NCI-H526 (cell line): ENCODE measurements at regions not wholly inside any gene's neighbourhood (a gene's known extent, or its start where the extent isn't known, plus 50 kb on each side); places are given as distances from the start of the nearest gene placed in this dataset.
"Not testable (repeated sequence)": the region's sequence is repeated elsewhere in the genome, so short reads cannot be mapped to it uniquely, and the experiment has no call there.

Experiments used
- DNase-seq, 2 experiments: peaks; one replicate each; lab custom pipeline; 2025; lab: John Stamatoyannopoulos, UW

DNA sequence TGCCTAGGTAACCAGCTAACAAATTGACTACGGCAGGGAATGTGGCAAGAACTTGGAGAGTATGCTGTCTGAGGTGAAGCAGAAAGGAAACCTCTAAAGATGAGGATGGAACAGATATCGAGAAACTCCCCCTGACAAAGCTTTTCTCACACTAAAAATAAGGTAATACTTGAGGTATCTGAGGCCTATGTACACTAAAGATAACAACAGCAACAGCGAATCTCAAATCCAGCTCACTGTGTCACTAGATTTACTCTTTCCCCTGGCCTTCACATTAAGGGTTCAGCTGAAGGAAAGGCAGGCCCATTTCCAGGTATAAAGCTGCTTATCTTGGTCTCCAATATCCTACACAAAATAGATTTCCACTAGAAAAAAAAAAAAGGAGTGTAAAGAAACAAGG is 518.0 kb downstream of the KCNT2 start:
- DNase-seq, result no peak

- DNase-seq, result no peak
Measured at GRCh38 chr1:196088541-196088940, 519.7 kb downstream of the KCNT2 start.

DNA sequence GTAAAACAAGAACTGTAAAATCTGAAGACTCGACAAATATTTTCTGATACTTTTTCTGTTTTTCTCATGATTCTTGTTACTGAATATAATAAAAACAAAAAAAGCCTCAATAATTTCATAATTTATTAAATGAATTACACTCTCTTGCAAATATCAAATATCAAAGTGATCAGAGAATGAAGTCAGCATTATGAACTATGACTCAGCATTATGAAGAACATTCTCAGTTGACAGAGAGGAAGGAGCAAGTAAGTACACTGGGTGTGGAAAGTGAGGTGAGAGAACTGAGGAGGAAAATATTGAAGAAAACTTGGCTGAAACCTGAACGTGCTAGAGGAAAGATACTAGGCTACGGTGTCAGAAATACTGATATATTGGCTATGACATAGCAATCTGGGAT is 529.5 kb downstream of the KCNT2 start:
- DNase-seq, result no peak

DNA sequence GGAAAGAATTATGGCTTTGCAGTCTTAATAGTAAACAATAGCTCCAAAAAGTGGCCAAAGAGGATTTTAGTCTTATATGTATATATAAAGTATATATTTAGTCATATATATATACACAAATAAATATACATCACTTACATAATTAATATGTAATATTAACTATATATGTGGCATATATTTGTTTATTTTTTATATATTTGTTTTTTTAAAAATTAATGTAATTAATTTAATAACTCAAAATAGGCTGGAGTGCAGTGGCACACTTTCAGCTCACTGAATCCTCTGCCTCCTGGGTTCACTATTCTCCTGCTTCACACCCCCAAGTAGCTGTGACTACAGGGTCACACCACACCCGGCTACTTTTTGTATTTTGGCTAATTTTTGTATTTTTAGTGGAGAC is 532.6 kb downstream of the KCNT2 start:
- no peak for DNase-seq

DNA sequence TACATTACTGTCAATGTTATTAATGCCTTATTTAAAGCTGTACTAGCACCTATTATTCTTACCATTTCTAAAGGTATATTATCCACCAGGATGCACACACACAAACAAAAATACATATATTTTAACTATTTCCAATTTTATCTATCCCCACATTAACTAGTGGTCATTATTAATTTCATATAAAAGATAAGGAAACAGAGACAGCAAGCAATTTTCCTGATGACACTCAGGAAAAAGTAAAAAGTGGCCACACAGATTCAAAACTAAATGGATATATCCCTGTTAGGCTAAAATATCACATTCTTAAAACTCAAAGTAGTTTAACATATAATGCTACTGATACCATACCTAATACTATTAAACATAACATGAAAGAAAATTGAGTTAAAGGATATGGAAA is 534.1 kb downstream of the KCNT2 start:
- no peak for DNase-seq

DNA sequence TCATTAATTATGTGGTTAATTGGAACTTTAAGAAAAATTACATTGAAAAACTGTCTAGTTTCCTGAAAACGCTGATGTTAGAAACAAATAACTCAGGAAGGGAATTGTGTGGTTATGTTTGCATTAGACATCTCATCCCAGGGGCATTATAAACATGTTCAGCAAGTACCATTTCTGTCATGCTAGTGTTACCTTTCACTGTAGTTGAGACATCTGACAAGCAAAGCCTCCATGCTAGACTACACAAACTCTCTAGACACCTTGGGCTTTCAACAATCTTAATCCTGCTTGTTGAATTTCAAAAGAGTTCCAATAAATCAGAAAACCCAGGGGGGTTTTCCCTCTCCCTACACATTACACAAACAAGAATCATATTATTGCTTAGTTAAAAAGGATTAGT is 536.8 kb downstream of the KCNT2 start:
- no peak for DNase-seq

DNA sequence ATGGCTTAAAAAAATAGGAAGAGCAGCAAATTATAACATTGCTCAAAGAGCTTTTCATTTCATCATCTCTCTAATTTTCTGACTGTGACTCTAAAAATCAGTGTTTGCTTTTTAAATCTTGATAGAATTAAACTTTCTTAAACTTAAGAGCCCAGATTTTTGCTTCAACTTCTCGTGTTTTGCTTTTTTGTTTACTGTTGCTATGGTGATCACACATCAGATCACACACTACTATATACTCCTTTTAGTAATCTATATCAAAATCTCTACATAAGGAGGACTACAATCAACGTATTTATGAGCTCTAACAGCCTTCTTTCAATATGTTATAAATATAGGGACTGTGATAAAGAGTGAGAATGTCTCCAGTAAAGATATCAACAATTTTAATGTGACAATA is 537.3 kb downstream of the KCNT2 start:
- no peak for DNase-seq

DNA sequence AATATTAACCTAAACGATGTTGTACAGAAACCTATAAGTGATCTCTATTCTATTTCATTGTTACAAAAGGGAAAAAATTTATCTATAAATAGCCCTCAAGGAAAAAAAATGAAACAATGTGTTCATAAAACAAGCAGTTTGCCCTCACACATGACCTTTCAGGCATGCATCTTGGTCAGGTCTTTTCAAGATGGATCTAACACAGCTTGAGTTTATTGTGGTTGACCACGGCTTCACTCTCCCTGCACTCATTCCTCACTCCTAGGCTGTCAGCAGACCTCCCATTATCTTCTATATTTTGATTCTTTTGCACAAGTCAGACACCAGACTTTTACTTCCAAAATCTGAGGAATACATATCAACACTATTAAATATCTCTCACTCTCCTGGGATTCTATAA is 544.3 kb downstream of the KCNT2 start:
- DNase-seq, result no peak

DNA sequence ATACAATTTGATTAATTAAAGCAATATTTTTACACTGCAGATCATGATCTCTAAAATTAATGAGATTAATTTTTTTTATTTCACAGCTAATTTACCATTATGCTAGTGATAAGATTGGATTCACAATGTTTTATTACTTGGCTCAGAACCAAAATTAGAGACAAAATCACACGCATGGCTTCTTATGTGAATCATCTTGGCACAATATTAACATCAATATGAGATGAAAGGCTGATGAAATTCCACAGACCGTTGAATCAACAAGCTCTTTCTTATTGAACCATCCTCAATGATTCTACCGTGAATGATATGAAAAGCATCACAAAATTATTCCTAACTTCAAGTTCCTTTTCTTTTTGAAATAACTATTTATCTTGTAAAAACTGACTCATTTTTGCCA is 544.9 kb downstream of the KCNT2 start:
- no peak for DNase-seq

DNA sequence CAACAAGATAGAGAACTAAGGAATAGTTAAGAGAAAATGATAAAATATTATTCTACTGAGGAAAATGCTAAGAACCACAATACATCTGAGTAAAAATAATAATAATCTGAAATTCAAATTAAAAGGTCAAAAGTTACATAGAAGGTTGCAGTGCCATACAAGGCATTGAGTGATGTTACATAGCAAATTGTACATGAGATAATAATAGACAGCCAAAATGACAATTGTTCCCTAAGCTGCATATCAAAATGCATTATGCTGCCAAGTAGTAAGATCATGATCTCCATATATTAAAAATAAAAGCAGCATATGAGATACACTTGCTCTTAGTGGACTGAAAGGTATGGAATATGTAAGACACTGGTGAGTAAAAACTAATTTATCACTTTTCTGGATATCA is 547.7 kb downstream of the KCNT2 start:
- no peak for DNase-seq

GRCh38 chr1:196059210-196059609 is 549.0 kb downstream of the KCNT2 start:
- DNase-seq, result no peak

GRCh38 chr1:196056966-196057365 is 551.3 kb downstream of the KCNT2 start:
- no peak for DNase-seq

- no peak for DNase-seq
Measured at GRCh38 chr1:196049407-196049806, 558.8 kb downstream of the KCNT2 start.

DNA sequence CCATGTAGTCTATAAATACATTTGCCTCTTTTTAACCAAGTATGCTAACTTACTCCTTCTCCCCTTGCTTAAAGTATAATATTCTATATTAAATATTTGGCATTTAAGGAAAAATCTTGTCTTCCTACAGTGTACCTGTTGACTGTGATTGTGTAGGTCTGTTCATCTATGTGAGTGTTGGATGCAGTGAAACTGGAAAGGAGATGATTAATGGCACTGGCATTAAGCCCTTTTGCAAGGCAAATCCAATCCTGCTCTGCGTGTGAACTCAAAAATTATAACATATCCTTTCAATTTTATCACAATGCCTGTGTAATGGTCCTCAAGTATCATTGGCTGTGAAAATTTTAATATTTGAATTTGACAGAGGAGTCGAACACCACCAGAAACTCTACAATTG is 565.0 kb downstream of the KCNT2 start:
- DNase-seq, result no peak

GRCh38 chr1:196034080-196034706 is 574.0 kb downstream of the KCNT2 start:
- DNase-seq, result no peak

- DNase-seq, result not testable (repeated sequence)
Measured at GRCh38 chr1:196031387-196031786, 576.9 kb downstream of the KCNT2 start.

GRCh38 chr1:196030455-196030854 is 577.8 kb downstream of the KCNT2 start:
- no peak for DNase-seq

- DNase-seq, result no peak
Measured at GRCh38 chr1:196029410-196029809, 578.8 kb downstream of the KCNT2 start.

GRCh38 chr1:196027127-196027526 is 581.1 kb downstream of the KCNT2 start:
- DNase-seq, result no peak

GRCh38 chr1:196021174-196021573 is 587.1 kb downstream of the KCNT2 start:
- DNase-seq, result not testable (repeated sequence)

DNA sequence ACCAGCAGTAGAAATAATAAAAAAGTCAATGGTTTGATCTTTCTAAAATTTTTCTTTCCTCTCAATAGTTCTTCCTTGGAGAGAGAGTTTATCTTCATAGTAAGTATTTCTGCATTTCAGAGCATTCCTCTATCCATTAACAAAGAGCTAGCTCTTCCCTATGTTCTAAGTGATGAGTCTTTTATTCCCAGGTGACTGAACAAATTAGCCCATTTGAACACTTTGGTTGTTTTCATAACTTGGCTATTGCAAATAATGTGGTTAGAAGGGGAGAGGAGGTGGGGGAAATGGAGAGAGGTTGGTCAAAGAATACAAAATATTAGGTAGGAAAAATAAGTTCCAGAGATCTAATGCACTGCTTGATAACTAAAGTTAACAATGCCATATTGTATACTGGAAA is 598.9 kb downstream of the KCNT2 start:
- DNase-seq, result no peak

DNA sequence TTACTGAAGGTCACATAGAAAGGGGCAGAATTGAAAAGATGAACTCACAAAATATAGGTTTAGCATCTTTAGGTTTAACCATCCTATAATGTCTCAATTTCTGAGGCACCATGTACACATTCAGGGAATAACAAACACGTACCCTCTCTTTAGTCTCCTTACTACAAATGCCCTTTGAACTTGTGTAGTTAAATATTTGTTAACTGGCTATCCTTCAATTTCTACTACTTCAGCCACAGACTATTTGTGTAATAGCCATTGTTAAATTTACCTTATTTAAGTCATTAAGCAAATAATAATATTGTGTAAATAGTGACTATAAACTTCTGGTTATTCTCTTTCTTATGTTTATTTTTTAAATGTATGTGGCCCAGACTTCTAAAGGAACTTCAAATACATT is 600.5 kb downstream of the KCNT2 start:
- DNase-seq, result no peak

DNA sequence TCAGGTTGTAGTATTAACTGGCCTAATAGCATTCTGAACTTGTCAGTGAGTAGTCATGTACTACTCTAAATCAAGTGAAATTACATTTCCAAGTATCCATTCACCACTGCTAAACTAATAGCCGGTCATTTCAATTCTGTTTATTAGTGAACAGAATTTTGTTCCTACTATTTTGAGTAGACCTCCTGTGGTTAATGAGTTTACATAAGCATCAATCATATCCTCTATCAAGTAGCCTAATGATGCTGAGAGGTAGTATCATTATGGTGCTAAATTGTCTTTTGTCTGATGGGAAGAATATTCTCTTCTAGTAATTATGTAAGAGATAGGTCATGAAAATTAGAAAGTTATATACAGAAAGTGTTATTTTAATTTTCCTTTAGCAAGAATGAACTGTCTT is 602.8 kb downstream of the KCNT2 start:
- DNase-seq, result no peak

DNA sequence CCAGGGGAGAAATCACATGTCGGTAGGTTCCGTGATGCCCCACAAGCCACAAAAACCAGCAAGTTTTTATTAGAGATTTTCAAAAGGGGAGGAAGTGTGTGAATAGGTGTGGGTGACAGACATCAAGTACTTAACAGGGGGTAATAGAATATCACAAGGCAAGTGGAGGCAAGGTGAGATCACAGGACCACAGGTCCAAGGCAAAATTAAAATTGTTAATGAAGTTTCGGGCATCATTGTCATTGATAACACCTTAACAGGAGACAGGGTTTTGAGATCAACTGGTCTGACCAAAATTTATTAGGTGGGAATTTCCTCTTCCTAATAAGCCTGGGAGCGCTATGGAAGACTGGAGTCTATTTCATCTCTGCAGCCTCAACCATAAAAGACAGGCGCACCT is 603.9 kb downstream of the KCNT2 start:
- DNase-seq, result not testable (repeated sequence)

- no peak for DNase-seq
Measured at GRCh38 chr1:196002906-196003305, 605.3 kb downstream of the KCNT2 start.
